ENCODE measurements at regions not wholly inside any gene's neighbourhood (a gene's known extent, or its start where the extent isn't known, plus 50 kb on each side); places are given as distances from the start of the nearest gene placed in this dataset.

DNA sequence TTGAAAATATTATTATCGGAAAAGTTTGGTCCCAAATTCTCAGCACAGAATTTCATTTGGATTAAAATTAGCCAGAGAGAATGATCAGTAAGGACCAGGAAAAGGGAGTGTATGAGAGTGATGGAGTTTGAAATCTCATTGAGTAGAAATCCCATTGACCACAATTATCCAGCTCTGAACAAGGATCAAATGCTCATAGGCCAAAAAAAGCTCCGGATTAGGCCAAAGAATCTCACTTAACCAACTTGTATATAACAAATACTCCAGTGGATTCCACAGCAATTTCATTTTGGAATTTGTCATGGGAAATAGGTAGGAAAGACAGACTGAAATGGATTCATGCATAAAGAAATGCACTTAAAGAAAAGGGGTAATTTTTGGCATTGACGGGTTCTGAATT lies 83.9 kb upstream of the SORBS2 start:
- TF ChIP-seq CTCF (IDR thresholded peaks at IDR 0.05) (no peak), EZH2 (IDR thresholded peaks at IDR 0.05; ENCODE audit: borderline replicate concordance, insufficient read depth, low read depth, low read length, poor library complexity, severe bottlenecking) (no peak)
